IMR-90 (cell line): ENCODE measurements at regions not wholly inside any gene's neighbourhood (a gene's known extent, or its start where the extent isn't known, plus 50 kb on each side); places are given as distances from the start of the nearest gene placed in this dataset.

Experiments used
- ATAC-seq: fragments of 200-7000 bp; cut with Tn5 transposase; 2 replicates; pipeline ENCODE4 v1.9.1; 2020; ENCODE audit warnings: low read depth, mild to moderate bottlenecking, moderate library complexity
- BruUV-seq: library from RNA; stranded (reverse); fragments of 400-500 nt; replicated peaks from 2 replicates; lab custom pipeline; 2021; lab: Mats Ljungman, UMichigan
- CTCF ChIA-PET: fragments of 300-600 bp; formaldehyde crosslinking; extraction: SDS; loops from one replicate; lab custom pipeline; 2021; ENCODE audit warnings: antibody characterized with exemption; lab: Yijun Ruan, JAX
- POLR2A ChIA-PET: fragments of 300-600 bp; sonication (Branson Sonifier 250); formaldehyde crosslinking; loops from one replicate; lab custom pipeline; 2022; ENCODE audit warnings: antibody characterized with exemption; ENCODE audit not compliant: unreplicated experiment; lab: Charles Lee
- DNase-seq: peaks from one replicate; pipeline ENCODE4 v3.0.0; 2013
- H2AFZ ChIP-seq: replicated peaks from 2 replicates; pipeline ENCODE3; 2013; ENCODE audit warnings: low read length, mild to moderate bottlenecking; ENCODE audit not compliant: poor library complexity
- H2AK5ac ChIP-seq: 2 replicates; pipeline ENCODE4 v1.6.1; 2013; ENCODE audit warnings: low read depth, low read length, inconsistent platforms
- H2AK9ac ChIP-seq: replicated peaks from 2 replicates; pipeline ENCODE3; 2013; ENCODE audit warnings: mild to moderate bottlenecking, low read depth, low read length, moderate library complexity; ENCODE audit not compliant: poor library complexity
- H2BK120ac ChIP-seq: 2 replicates; pipeline ENCODE4 v1.6.1; 2013; ENCODE audit warnings: low read depth, low read length, inconsistent platforms
- H2BK15ac ChIP-seq: 3 replicates; pipeline ENCODE4 v1.6.1; 2013; ENCODE audit warnings: low read depth, low read length, inconsistent platforms
- H2BK20ac ChIP-seq: 2 replicates; pipeline ENCODE4 v1.6.1; 2013; ENCODE audit warnings: low read depth, mild to moderate bottlenecking, inconsistent platforms, low read length, moderate library complexity
- H2BK5ac ChIP-seq: 2 replicates; pipeline ENCODE4 v1.6.1; 2013; ENCODE audit warnings: mild to moderate bottlenecking, low read depth, low read length, inconsistent platforms; ENCODE audit not compliant: poor library complexity, severe bottlenecking
- H3K14ac ChIP-seq: replicated peaks from 2 replicates; pipeline ENCODE4 v1.6.1; 2013; ENCODE audit warnings: low read depth, low read length, inconsistent platforms
- H3K18ac ChIP-seq: 2 replicates; pipeline ENCODE4 v1.6.1; 2013; ENCODE audit warnings: low read depth, low read length, control low read depth
- H3K23ac ChIP-seq: 2 replicates; pipeline ENCODE4 v1.6.1; 2013; ENCODE audit warnings: low read depth, low read length, inconsistent platforms
- H3K27ac ChIP-seq: 2 replicates; pipeline ENCODE4 v1.5.1; 2013; ENCODE audit warnings: mild to moderate bottlenecking, control low read depth, low read length; ENCODE audit not compliant: insufficient read depth
- H3K27me3 ChIP-seq: 2 replicates; pipeline ENCODE4 v1.6.1; 2013; ENCODE audit warnings: low read length; ENCODE audit not compliant: control insufficient read depth, insufficient read depth
- H3K36me3 ChIP-seq: 2 replicates; pipeline ENCODE4 v1.6.1; 2013; ENCODE audit warnings: low read length, mixed read lengths; ENCODE audit not compliant: control insufficient read depth, insufficient read depth
- H3K4ac ChIP-seq: 2 replicates; pipeline ENCODE4 v1.6.1; 2013; ENCODE audit warnings: low read depth, low read length, inconsistent platforms
- H3K4me1 ChIP-seq: 2 replicates; pipeline ENCODE4 v1.6.1; 2013; ENCODE audit warnings: low read length, mixed read lengths; ENCODE audit not compliant: control insufficient read depth, insufficient read depth
- H3K4me2 ChIP-seq: 2 replicates; pipeline ENCODE4 v1.6.1; 2013; ENCODE audit warnings: low read depth, mild to moderate bottlenecking, control low read depth, low read length, moderate library complexity
- H3K4me3 ChIP-seq: 2 replicates; pipeline ENCODE4 v1.5.1; 2013; ENCODE audit warnings: low read depth, mild to moderate bottlenecking, control low read depth, low read length, moderate library complexity; ENCODE audit not compliant: insufficient read depth
- H3K56ac ChIP-seq: 2 replicates; pipeline ENCODE4 v1.6.1; 2013; ENCODE audit warnings: low read length, inconsistent platforms; ENCODE audit not compliant: insufficient read depth; ENCODE audit errors: extremely low read depth
- H3K79me1 ChIP-seq, 2 experiments: 2 replicates each; pipeline ENCODE4 v1.6.1; 2013; ENCODE audit warnings: low read length in 2 of 2, inconsistent platforms in 1 of 2, low read depth in 1 of 2
- H3K9ac ChIP-seq: 2 replicates; pipeline ENCODE4 v1.6.1; 2013; ENCODE audit warnings: low read depth, low read length, control low read depth
- H3K9me1 ChIP-seq: 2 replicates; pipeline ENCODE4 v1.6.1; 2013; ENCODE audit warnings: low read length, inconsistent platforms; ENCODE audit not compliant: insufficient read depth
- H3K9me3 ChIP-seq: 2 replicates; pipeline ENCODE4 v1.6.1; 2013; ENCODE audit warnings: low read length; ENCODE audit not compliant: control insufficient read depth, insufficient read depth
- H4K20me1 ChIP-seq: 2 replicates; pipeline ENCODE4 v1.6.1; 2013; ENCODE audit warnings: low read length, inconsistent platforms; ENCODE audit not compliant: insufficient read depth
- H4K5ac ChIP-seq: 2 replicates; pipeline ENCODE4 v1.6.1; 2013; ENCODE audit warnings: mild to moderate bottlenecking, low read depth, low read length, control low read depth
- H4K8ac ChIP-seq, 2 experiments: 2 replicates each; pipeline ENCODE4 v1.6.1; 2013; ENCODE audit warnings: low read depth in 2 of 2, low read length in 2 of 2, control low read depth in 1 of 2, inconsistent platforms in 1 of 2
- H4K91ac ChIP-seq: 2 replicates; pipeline ENCODE4 v1.6.1; 2013; ENCODE audit warnings: low read depth, low read length, inconsistent platforms; ENCODE audit not compliant: insufficient read depth
- BHLHE40 ChIP-seq: fragments of 150-350 bp; IDR thresholded peaks from 2 replicates; pipeline ENCODE4 v1.6.1; 2016; ENCODE audit warnings: mild to moderate bottlenecking, low read depth, low read length
- CEBPB ChIP-seq: IDR thresholded peaks from 2 replicates; pipeline ENCODE4 v1.6.1; 2012; ENCODE audit warnings: low read depth, low read length, improper control_type of control experiment
- CHD1 ChIP-seq: IDR thresholded peaks from 2 replicates; pipeline ENCODE4 v1.6.1; 2012; ENCODE audit warnings: low read depth, low read length, improper control_type of control experiment
- FOS ChIP-seq: fragments of 150-350 bp; IDR thresholded peaks from 2 replicates; pipeline ENCODE4 v1.6.1; 2016; ENCODE audit warnings: low read depth, low read length
- MAFK ChIP-seq: IDR thresholded peaks from 2 replicates; pipeline ENCODE4 v1.6.1; 2012; ENCODE audit warnings: low read depth, low read length, improper control_type of control experiment
- MAZ ChIP-seq: IDR thresholded peaks from 2 replicates; pipeline ENCODE4 v1.6.1; 2012; ENCODE audit warnings: low read depth, mild to moderate bottlenecking, low read length, improper control_type of control experiment, moderate library complexity, borderline replicate concordance
- MXI1 ChIP-seq: IDR thresholded peaks from 2 replicates; pipeline ENCODE4 v1.6.1; 2012; ENCODE audit warnings: low read depth, mild to moderate bottlenecking, low read length, moderate library complexity, borderline replicate concordance
- NFE2L2 ChIP-seq: fragments of 150-350 bp; IDR thresholded peaks from 2 replicates; pipeline ENCODE4 v1.6.1; 2016; ENCODE audit warnings: low read depth, mild to moderate bottlenecking, low read length
- POLR2A ChIP-seq: IDR thresholded peaks from 2 replicates; pipeline ENCODE4 v1.6.1; 2012; ENCODE audit warnings: mild to moderate bottlenecking, low read depth, low read length
- RAD21 ChIP-seq: IDR thresholded peaks from 2 replicates; pipeline ENCODE4 v1.6.1; 2012; ENCODE audit warnings: low read length, improper control_type of control experiment
- RCOR1 ChIP-seq: IDR thresholded peaks from 2 replicates; pipeline ENCODE4 v1.6.1; 2012; ENCODE audit warnings: mild to moderate bottlenecking, low read length, improper control_type of control experiment; ENCODE audit not compliant: insufficient replicate concordance
- RFX5 ChIP-seq: IDR thresholded peaks from 2 replicates; pipeline ENCODE4 v1.8.0; 2012; ENCODE audit warnings: low read depth, mild to moderate bottlenecking, low read length, moderate library complexity
- SMC3 ChIP-seq: fragments of 150-350 bp; IDR thresholded peaks from 2 replicates; pipeline ENCODE4 v1.6.1; 2016; ENCODE audit warnings: low read depth, mild to moderate bottlenecking, antibody characterized with exemption, low read length, moderate library complexity
- USF2 ChIP-seq: fragments of 150-350 bp; IDR thresholded peaks from 2 replicates; pipeline ENCODE4 v1.6.1; 2017; ENCODE audit warnings: mild to moderate bottlenecking, antibody characterized with exemption, low read length, low read depth
- WGBS, 2 experiments: methylation state at CpG; one replicate each; pipeline versions ENCODE4 v1.1.5 to v1.1.7; 2013; ENCODE audit warnings: missing lambda C conversion rate in 2 of 2; ENCODE audit not compliant: insufficient read length in 1 of 2; ENCODE audit errors: extremely low coverage in 2 of 2; 5-methylcytosine and 5-hydroxymethylcytosine counted together
- dilution Hi-C: fragments of 300-500 bp; cut with HindIII; formaldehyde crosslinking; loops from one replicate; pipeline ENCODE4 v1.14.3; 2018; ENCODE audit warnings: low sequenced_read_pairs; ENCODE audit not compliant: unreplicated experiment
- in situ Hi-C: fragments of 300-500 bp; cut with MboI; formaldehyde crosslinking; loops from 3 replicates; pipeline ENCODE4 v1.14.3; 2019; ENCODE audit warnings: low sequenced_read_pairs, inconsistent platforms, mixed read lengths
- intact Hi-C: fragments of 100-400 bp; cut with micrococcal nuclease; formaldehyde crosslinking; loops from 2 replicates; pipeline ENCODE4 v1.10.0; 2022
- TF ChIP-seq, protein P1 (sequence below): fragments of 150-350 bp; IDR thresholded peaks from 2 replicates; pipeline ENCODE4 v1.6.1; 2016; ENCODE audit warnings: low read depth, mild to moderate bottlenecking, low read length, moderate library complexity, borderline replicate concordance
- TF ChIP-seq, protein P2 (sequence below): conservative IDR thresholded peaks from 2 replicates; pipeline ENCODE4 v1.5.1; 2012; ENCODE audit warnings: mild to moderate bottlenecking, low read depth, low read length, improper control_type of control experiment

GRCh38 chr6:141965016-141965545 is 167.6 kb upstream of the GJE1 start:
- dilution Hi-C loops: no loop called here

More at GRCh38 chr6:141965016-141965545, 167.6 kb upstream of the GJE1 start:
- H4K5ac ChIP-seq: no peak overlapping the region
- H3K4ac ChIP-seq: no peak overlapping the region
- H2BK20ac ChIP-seq: no peak overlapping the region
- no peak overlapping the region for H2BK120ac ChIP-seq
- H3K9me1 ChIP-seq: peaks cover 2% of the 10 kb centered on the region; the same call in 1 of the 2 replicates
- H3K4me3 ChIP-seq: no peak overlapping the region
- CTCF ChIA-PET: no interaction called here
- in situ Hi-C loops (no loop called here), intact Hi-C loops (no loop called here)
- H3K4me1 ChIP-seq: no peaks in the 10 kb centered on the region
- H3K4me2 ChIP-seq: no peak overlapping the region
- no peak overlapping the region for H3K56ac ChIP-seq
- H4K20me1 ChIP-seq: no peaks in the 10 kb centered on the region
- H3K79me1 ChIP-seq: no peaks in the 10 kb centered on the region
- no peak overlapping the region for H2BK15ac ChIP-seq
- H3K9ac ChIP-seq: no peak overlapping the region
- H3K27ac ChIP-seq: no peak overlapping the region
- H3K36me3 ChIP-seq: no peaks in the 10 kb centered on the region
- DNase-seq (no peak), ATAC-seq (no peak)
- POLR2A ChIA-PET: no interaction called here
- H2AK5ac ChIP-seq: no peak overlapping the region
- no peak overlapping the region for H2AK9ac ChIP-seq
- H3K27me3 ChIP-seq: no peaks in the 10 kb centered on the region
- H2AFZ ChIP-seq: no peak overlapping the region
- H2BK5ac ChIP-seq: no peak overlapping the region
- H4K91ac ChIP-seq: no peak overlapping the region
- no peak overlapping the region for H3K23ac ChIP-seq
- no CpG with 5 or more reads among the region's 2 CpGs for WGBS, 2 experiments
- H3K9me3 ChIP-seq: no peaks in the 10 kb centered on the region
- H3K18ac ChIP-seq: no peak overlapping the region
- no peak for TF ChIP-seq RFX5
- no peak for TF ChIP-seq SMC3
- TF ChIP-seq, protein P1, sequence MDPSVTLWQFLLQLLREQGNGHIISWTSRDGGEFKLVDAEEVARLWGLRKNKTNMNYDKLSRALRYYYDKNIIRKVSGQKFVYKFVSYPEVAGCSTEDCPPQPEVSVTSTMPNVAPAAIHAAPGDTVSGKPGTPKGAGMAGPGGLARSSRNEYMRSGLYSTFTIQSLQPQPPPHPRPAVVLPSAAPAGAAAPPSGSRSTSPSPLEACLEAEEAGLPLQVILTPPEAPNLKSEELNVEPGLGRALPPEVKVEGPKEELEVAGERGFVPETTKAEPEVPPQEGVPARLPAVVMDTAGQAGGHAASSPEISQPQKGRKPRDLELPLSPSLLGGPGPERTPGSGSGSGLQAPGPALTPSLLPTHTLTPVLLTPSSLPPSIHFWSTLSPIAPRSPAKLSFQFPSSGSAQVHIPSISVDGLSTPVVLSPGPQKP: no peak
- TF ChIP-seq BHLHE40: no peak
- no peak for TF ChIP-seq MAZ
- no peak for TF ChIP-seq CHD1
- TF ChIP-seq NFE2L2: no peak
- TF ChIP-seq RCOR1: no peak
- TF ChIP-seq, protein P2, sequence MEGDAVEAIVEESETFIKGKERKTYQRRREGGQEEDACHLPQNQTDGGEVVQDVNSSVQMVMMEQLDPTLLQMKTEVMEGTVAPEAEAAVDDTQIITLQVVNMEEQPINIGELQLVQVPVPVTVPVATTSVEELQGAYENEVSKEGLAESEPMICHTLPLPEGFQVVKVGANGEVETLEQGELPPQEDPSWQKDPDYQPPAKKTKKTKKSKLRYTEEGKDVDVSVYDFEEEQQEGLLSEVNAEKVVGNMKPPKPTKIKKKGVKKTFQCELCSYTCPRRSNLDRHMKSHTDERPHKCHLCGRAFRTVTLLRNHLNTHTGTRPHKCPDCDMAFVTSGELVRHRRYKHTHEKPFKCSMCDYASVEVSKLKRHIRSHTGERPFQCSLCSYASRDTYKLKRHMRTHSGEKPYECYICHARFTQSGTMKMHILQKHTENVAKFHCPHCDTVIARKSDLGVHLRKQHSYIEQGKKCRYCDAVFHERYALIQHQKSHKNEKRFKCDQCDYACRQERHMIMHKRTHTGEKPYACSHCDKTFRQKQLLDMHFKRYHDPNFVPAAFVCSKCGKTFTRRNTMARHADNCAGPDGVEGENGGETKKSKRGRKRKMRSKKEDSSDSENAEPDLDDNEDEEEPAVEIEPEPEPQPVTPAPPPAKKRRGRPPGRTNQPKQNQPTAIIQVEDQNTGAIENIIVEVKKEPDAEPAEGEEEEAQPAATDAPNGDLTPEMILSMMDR: no peak
- no peak for TF ChIP-seq POLR2A
- no peak for TF ChIP-seq USF2
- TF ChIP-seq MXI1: no peak
- TF ChIP-seq FOS: no peak
- TF ChIP-seq CEBPB: no peak
- no peak for TF ChIP-seq MAFK
- TF ChIP-seq RAD21: no peak
- no peak overlapping the region for H4K8ac ChIP-seq
- no TSS peak for BruUV-seq
- no peak overlapping the region for H3K14ac ChIP-seq
